SK-N-DZ (cell line): ENCODE measurements at regions not wholly inside any gene's neighbourhood (a gene's known extent, or its start where the extent isn't known, plus 50 kb on each side); places are given as distances from the start of the nearest gene placed in this dataset.
A peak's percentile ranks its signal among the peaks of the same experiment; 100 is the strongest.
"Not testable (repeated sequence)": the region's sequence is repeated elsewhere in the genome, so short reads cannot be mapped to it uniquely, and the experiment has no call there.

Source experiments
- DNase-seq: peaks from one replicate; pipeline ENCODE4 v3.0.0-alpha.2; 2015; ENCODE audit warnings: low spot score

DNA sequence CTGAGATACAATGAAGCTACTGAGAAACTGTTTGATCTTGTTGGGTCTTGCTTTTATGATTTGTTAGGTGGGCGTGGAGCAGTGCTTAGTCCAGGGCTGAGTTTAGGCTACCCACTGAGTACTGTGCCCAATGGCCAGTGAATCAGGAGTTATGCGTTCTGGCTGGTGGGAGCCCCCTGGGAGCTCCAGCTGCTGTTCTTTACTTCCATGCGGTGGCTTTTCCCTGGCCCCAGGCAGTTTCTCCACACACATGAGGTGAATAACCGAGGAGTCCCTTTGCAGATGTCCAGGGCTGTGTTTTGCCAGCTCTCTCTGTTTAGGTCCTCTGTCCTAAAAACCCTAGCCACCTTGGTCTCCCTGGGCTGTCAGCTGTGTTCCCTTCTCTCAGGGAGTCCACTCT lies 106.5 kb downstream of the KLF13 start:
- DNase-seq = no peak

DNA sequence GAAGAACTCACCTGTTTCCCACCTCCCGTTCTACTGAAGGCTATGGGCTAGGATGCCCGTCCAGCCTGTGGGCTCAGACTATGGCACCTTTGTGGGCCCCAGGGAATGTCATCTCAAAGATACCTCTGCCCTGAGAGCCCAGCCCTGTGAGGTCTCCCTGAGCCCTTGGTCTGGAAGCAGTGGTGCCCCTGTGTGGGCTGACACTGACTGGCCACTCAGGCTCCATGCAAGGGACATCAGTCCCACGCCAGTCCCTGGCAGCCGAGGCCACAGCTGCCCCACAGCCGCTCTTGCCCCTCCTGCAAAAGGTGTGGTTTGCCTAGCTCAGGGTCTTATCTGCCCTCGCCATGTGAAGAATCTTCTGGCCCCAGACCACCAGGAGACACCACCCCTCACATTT lies 106.9 kb downstream of the KLF13 start:
- no peak for DNase-seq

DNA sequence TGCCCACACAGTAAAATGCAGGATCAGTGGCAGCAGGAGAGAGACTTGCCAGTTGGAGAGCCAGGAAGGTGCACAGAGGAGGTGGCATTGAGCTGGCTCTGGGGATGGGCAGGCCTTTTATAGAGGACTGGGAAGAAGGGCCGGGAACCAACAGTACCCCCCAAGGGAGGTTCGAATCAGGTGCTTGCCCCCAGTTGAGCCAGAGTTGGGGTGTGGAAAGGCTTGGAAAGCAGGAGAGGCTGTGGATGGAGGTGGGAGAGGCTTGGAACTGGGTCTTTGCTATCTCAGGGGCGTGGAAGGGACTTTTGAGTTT lies 107.6 kb downstream of the KLF13 start:
- DNase-seq = no peak

DNA sequence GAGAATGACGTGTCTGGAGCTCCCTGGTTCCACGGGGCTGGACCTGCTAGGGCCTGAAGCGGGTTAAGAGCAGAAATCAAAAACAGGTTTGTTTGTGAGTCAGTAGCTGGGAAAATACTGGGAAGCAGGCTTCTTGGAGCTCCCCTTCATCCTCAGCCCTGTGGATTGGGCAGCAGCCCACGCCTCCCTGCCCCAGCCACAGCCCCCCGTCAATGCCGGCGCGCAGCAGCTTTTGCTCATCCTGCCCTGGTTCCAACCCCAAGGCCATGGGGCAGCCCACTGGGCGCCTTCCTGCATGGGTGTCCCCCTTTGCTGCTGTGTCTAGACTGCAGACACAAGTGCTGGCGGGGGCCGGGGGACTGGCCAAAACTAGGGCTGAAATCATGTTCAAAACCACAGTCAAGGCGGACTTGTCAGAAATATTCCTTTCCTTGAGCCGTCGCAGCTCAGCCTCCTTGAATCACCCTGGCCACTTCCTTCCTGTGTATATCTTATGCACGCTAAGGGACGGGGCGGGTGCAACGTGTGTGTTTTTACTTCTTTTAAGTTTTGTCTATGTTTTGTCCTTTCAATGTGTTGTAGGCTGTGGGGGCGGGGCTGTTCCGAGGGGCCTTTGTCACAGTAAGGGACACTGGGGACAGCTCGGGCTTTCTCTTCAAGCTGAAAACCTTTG lies 108.1 kb downstream of the KLF13 start:
- DNase-seq = no peak

DNA sequence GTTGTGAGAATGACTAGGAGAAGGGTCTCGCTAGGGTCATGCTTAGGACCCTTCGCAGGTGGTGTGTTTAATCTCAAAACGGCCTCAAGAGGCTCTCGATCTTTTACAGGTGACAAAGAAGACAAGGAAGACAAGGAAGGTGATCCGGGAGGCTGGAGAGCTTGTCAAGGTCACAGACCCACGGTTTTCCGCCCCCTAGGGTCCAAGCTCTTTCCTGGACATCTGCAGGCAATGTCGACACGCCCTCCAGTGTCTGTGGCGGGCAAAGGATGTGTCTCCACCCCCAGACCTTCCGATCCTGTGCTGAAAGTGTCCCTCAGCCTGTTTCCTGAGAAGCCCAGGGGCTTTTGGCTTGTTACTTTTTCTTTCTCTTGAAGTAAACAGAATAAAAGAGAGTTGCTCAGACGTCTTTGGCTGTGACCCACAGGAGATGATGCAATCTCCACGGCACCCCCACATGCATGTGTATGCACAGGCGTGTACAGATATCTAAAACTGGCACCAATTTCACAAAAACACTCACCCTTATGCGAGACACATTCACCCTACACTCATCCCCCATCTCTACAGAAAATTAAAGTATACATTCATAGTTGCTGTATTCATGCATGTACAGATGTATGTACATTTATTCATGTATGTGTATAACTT lies 108.8 kb downstream of the KLF13 start:
- peak; percentile 91 for DNase-seq

DNA sequence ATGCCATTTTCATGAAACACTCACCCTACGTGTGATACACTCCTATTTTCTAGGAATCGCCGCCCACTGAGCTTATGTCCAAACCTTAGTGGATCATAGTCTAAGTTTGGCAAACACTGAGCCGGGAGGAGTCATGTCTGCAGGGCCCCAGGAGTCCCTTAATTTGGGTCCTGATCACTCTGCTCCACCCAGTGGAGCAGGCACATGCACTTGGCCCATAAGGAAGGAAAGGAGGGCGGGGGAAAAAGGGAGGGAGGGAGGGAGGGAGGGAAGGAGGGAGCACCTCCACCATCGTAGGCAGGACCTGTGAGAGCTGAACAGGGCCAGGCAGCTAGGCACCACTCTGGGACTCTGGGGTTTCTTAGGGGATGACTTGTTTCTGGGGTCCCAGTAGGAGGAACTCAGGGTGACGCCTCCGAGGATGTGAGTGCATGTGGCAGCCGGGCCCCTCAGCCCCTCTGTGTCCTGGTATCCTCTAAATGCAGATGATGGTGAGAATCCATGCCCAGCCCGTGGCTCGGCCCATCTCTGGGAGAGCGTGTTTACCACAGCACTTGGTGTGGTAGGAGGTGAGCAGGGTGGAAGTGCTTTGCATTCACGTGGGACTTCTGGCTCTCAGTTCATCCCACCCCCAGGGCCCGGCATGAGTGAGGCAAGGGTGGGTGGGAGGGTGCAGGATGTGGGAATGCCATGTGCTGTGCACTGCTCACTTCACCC lies 109.4 kb downstream of the KLF13 start:
- DNase-seq = no peak

DNA sequence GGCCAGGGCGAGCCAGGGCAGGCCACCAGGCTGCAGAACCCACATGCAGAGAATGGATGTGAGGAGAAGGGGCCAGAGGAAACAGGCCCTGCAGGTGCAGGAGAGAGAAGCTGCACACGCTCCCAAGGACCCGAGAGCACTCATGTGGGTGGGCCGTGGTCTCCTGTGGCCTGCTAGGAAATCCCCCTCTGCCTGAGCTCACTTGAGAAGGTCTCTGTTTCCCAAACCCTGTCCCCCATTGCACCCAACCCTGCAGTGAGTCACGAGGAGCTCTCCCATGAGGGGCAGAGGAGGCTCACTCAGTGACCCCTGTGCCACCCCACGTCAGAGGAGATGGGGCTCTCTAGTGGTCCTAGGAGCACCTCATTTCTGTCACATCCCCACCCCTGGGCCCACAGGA lies 111.1 kb downstream of the KLF13 start:
- DNase-seq = no peak

DNA sequence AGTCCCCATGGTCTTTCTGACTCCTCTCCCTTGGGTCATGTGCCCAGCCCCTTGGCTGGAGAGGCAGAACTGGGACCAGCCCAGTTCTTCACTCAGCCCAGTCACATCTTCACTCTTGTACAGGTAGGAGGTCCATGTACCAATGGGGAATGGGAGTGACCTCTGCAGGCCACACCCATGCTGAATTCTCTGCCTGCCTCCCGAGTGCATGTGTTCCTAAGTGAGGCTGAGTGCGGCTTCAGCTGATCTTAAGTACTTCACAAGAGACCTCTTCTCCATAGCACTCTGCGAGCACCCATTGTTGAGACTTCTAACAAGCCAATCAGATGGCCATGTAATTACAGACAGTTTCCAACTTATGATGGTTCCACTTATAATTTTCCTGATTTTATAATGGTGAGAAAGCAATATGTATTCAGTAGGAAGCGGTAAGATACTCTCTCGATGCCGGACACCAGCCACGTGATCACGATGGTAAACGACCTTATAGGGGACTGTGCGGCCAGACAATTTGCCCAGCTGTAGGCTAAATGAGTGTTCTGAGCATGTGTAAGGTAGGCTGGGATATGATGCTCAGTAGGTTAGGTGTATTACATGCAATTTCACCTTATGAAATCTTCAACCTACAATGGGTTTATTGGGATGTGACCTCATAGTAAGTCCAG lies 112.1 kb downstream of the KLF13 start:
- no peak for DNase-seq

DNA sequence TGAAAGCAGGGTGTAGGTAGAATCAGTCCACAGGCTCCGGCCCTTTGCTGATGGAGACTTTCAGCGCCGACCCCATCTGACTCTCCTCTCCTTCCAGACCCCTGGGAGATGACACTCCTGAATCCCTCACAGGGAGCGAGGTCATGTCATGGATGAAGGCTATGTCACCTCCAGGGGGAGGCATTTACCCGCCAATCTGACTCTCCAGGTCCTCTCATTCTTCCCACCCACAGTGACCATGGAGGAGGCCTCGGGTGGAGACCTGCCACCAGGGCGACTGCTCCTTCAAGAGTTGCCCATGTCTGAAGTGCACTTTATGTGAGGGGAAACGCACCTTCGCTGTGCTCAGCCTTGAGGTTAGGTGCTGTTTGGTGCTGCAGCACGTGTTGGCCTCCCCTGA lies 112.7 kb downstream of the KLF13 start:
- peak; percentile 76 for DNase-seq

DNA sequence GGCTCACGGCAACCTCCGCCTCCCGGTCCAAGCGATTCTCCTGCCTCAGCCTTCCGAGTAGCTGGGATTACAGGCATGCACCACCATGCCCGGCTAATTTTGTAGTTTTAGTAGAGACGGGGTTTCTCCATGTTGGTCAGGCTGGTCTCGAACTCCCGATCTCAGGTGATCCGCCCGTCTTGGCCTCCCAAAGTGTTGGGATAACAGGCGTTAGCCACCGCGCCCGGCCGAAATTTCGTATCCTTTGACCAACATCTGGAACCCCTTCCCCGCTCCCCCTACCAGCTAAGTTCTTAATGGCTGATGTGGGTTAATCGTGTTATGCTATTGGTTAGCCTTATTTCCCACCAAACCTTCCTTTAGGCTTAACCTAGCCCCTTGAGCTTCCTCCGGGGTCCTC lies 113.6 kb downstream of the KLF13 start:
- DNase-seq = not testable (repeated sequence)

DNA sequence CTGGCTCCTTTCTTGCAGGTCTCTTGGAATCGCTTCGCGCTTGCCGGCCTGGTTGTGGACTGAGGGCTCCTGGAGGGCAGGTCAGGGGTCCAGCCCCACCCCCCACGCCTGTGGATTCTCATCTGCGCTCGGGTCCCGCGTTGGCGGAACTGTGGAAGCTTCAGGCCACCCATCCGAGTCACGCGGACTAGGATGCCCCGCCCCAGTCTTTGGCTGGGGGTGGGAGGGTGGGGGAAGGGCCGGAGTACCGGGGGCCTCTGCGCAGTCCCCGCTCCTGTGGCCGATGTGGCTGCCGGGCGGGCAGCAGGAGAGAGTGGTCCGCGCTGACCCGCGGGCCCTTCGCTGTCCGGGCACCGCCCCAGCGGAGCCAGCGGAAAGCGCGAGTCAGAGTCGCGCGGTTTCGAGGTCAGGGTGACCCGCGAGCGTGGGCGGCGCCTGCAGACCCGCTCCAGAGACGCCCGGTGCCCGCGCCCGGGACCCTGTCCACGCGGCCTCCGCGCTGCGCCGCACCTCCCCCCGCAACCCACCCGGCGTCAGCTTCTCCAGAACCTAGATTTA lies 114.2 kb downstream of the KLF13 start:
- DNase-seq = no peak

DNA sequence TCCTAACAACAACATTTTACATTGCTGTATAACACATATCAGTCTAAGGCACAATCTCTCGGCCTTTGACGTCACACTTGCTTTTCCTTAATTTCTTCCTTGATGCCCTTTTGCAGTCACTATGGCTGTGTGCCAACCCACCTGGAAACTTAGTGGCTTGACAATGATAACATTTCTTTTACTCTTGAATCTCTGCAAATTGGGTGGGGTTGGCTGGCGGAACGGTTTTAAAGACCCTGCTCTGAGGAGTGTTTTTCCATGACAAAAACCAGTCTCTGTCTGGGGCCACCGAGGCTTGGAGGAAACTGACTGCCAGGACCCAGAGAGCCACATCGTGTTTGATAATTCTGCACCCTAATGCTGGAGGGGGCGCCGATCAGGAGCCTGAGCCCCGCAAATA lies 115.6 kb downstream of the KLF13 start:
- no peak for DNase-seq

DNA sequence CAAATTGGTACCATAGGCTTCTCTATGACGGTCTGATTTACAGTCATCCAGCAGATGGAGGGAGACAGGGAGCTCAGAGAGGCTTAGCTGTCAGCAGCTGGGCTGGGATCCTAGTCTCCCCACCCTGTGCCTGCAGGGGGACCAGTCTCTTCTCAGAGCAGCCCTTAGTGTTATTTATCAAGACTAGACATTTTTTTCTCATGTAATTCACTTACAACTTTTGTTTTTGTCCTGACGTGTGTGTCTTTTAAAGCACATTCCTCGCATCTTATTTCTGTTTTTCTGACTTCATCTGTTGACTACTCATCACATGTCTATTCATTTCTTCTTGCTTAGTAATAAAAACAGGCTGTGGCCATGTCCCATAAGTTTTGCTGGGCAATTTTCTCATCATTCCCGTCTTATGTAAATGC lies 116.1 kb downstream of the KLF13 start:
- peak; percentile 46 for DNase-seq

DNA sequence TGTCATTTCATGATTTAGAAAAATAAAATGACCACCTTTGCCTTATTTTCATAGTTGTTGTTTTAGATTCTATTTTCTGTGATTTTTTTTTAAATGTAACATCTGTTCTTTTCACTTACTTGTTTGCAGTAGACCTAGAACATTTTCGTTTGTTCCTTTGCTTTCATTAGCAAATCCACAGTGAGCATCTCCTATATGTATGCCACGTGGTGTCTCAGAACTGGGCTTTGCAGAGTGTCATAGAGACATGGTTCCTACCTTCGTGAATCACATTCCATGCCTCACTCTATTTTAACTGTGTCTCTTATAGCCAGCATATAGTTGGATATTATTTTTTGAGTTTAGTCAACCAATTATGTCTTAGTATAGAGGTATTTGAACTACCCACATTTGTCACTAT lies 118.2 kb downstream of the KLF13 start:
- DNase-seq = no peak

DNA sequence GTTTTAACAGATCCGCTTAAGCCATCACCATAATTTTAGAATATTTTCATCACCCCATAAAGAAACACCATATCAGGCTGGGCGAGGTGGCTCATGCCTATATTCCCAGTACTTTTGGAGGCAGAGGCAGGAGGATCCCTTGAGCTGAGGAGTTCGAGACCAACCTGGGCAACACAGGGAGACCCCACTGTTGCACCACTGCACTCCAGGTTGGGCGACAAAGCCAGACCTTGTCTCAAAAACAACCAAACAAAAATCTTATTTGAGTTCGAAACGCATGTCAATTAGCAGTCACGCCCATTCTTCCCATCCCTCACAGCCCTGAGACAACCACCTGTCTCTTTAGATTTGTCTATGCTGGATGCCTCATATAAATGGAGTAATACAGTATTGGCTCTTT lies 119.9 kb downstream of the KLF13 start:
- no peak for DNase-seq

DNA sequence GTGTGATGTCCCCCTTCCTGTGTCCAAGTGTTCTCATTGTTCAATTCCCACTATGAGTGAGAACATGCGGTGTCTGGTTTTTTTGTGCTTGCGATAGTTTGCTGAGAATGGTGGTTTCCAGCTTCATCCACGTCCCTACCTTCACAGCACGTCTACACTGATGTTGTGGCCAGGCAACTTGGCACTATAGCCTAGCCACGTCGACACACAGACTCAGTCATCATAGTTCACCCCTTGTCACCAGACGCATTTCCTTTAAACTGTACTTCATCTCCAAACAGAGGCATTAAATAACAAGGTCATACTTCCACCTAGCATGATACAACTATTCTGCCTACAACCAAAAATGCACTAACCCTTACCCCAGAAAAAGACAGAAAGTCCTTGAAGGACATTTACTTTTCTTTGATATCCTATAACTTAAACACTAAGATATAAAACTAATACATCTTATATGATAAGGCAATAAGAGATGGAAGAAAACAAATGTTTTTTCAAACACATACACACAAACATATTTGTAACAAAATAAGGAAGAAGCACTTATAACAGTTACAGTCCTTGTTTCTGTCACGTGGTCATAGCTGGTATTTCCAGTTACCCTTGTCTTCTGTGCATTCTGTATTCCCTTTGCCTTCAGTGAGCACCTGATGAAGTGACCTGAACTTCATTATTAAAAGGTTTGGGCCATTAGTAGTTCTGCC lies 121.4 kb downstream of the KLF13 start:
- no peak for DNase-seq

DNA sequence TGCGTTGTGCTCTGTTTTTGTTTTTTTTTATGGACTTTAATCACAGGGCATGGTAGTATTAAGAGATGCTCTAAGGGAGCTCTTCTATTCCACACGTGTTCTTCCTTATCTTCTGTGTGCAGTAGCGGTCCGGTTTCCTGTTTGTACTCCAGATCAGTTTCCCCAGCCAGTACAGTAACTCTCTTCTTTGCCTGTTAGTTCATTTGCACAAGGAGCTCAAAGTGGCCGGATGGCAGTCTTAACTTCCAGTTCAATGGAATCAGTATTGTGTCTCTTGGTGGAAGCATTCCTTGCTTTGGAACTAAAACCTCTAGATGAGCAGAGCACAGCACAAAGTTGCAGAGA lies 122.0 kb downstream of the KLF13 start:
- DNase-seq = no peak

DNA sequence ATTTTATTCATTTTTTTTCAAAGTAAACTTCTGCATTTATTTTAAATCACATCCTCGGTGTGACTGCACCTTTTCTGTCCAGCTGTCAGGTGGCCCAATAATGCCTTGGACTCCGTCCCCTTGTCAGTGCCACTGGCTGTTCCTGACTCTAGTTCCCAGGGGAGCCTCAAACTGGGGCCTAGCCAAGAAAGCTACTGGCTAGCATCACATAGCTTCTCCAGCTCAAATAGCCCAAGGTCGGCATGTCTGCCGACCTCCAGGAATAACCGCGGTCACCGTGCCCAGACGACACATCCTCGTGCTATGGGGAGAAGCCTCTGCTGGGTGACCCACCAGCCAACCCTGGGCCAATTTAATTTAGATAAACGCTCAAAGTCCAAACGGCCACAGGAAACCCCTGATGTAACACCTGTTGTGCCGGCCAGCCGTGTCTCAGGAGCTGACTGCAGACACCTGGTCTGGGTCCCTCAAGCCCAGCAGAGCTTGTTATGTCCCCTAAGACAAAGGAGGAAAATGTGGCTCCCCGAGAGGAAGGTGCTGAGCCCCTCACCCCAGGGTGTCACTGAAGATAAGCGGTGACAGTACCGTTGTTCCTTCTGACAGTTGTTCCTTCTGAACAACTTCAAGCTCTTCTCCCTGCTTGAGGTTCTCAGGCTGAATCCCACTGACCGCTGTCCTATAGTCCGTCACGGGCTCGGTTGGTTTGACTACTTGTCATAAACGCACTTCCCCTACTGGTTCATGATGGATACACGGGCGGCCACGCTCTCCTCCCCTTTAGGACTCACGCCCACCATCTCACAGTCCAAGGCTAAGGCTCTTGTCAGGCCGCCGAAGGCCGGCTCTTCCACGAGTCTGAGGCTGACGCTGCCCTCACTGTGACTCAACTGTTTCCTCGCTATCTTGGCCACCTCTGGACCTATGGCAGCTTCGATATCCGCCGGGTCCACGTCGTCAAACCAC lies 126.2 kb downstream of the KLF13 start:
- no peak for DNase-seq

DNA sequence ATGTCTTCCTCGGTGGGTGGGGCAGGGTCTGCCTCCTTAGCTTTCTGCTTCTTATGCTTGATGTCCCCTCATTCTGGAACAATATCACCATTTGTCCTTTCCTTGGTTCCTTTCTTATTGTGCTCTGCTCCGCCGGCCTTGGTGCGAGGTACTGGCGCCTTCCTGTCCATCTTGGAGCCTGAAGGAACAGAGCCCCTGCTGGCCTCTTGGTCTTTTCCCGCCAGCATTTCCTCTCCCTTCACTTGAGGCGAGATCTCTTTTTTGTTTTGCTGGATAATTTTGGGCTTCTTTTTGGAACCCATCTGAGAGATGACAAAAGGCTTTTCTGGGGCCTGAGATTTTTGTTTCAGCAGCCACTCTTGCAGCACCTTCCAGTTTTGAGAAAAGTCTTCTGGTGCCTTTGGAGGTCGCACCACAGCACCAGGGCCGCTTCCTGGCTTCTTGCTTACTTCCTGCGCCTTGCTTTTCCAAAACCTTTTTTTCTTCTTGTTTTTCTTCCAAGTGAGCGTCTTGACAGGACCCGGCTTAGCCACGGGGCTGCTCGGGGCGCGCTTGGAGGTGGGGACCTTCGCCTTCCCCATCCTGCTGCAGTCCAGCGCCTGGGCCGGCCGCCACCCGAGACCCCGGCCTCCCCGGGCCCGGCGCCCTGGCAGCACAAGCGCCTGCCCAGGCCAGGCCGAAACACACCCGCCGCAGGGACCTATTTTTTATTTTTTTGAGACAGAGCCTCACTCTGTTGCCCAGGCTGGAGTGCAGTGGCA lies 127.1 kb downstream of the KLF13 start:
- DNase-seq = no peak

DNA sequence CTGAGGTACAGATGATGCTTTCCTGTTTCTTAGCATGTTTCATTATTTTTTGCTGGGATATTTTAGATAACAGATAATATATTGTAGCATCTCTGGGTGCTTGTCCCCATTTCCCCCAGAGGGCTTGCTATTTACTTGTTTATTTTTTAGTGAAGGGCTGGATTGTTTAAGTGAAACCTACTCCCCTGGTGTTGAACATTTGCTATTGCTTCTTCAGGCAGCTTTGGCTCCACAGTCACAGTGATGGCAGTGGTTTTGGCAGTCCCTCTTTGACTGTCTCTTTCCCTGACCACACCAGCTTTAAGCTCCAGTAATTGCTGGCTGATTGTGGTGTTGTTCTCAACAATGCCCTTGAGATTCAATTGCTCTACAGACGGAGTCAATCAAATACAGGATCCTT lies 128.9 kb downstream of the KLF13 start:
- no peak for DNase-seq
